ENCODE measurements at regions not wholly inside any gene's neighbourhood (a gene's known extent, or its start where the extent isn't known, plus 50 kb on each side); places are given as distances from the start of the nearest gene placed in this dataset.

GRCh38 chr6:71527886-71528285 is 239.3 kb downstream of the OGFRL1 start:
- H4K20me1 ChIP-seq (ENCODE audit: insufficient read depth, low read length) = no peaks in the 10 kb centered on the region
- no peaks in the 10 kb centered on the region for H3K36me3 ChIP-seq (ENCODE audit: insufficient read depth, low read length)
- TF ChIP-seq, protein P1, sequence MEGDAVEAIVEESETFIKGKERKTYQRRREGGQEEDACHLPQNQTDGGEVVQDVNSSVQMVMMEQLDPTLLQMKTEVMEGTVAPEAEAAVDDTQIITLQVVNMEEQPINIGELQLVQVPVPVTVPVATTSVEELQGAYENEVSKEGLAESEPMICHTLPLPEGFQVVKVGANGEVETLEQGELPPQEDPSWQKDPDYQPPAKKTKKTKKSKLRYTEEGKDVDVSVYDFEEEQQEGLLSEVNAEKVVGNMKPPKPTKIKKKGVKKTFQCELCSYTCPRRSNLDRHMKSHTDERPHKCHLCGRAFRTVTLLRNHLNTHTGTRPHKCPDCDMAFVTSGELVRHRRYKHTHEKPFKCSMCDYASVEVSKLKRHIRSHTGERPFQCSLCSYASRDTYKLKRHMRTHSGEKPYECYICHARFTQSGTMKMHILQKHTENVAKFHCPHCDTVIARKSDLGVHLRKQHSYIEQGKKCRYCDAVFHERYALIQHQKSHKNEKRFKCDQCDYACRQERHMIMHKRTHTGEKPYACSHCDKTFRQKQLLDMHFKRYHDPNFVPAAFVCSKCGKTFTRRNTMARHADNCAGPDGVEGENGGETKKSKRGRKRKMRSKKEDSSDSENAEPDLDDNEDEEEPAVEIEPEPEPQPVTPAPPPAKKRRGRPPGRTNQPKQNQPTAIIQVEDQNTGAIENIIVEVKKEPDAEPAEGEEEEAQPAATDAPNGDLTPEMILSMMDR (IDR thresholded peaks at IDR 0.05; ENCODE audit: extremely low read depth, low read depth, low read length) = no peak
- H3K79me2 ChIP-seq (ENCODE audit: insufficient read depth, low read length) = no peaks in the 10 kb centered on the region
- no peak for DNase-seq (ENCODE audit: insufficient read length, low spot score, missing footprints)
- H3K9me3 ChIP-seq (ENCODE audit: low read depth, low read length) = no peaks in the 10 kb centered on the region
- H3K27me3 ChIP-seq (ENCODE audit: insufficient read depth, low read length) = peaks cover 10% of the 10 kb centered on the region
- no peak overlapping the region for H3K27ac ChIP-seq (ENCODE audit: low read depth, low read length)
- H3K4me1 ChIP-seq (ENCODE audit: insufficient read depth, low read length) = peaks cover 4% of the 10 kb centered on the region
- H2AFZ ChIP-seq (ENCODE audit: low read length) = no peak overlapping the region
- H3K4me2 ChIP-seq (ENCODE audit: insufficient read depth, low read length) = no peak overlapping the region
- H3K4me3 ChIP-seq (ENCODE audit: insufficient read depth, low read length) = no peak overlapping the region

GRCh38 chr6:71529026-71529425 is 240.4 kb downstream of the OGFRL1 start:
- TF ChIP-seq, protein P1 (IDR thresholded peaks at IDR 0.05; ENCODE audit: extremely low read depth, low read depth, low read length) = no peak
- Histone ChIP-seq H2AFZ (ENCODE audit: low read length) (no peak overlapping the region), H3K27ac (ENCODE audit: low read depth, low read length) (no peak overlapping the region), H3K4me1 (ENCODE audit: insufficient read depth, low read length) (peaks cover 4% of the 10 kb centered on the region), H3K9me3 (ENCODE audit: low read depth, low read length) (no peaks in the 10 kb centered on the region), H3K4me2 (ENCODE audit: insufficient read depth, low read length) (no peak overlapping the region), H3K27me3 (ENCODE audit: insufficient read depth, low read length) (peaks cover 5% of the 10 kb centered on the region), H3K79me2 (ENCODE audit: insufficient read depth, low read length) (no peaks in the 10 kb centered on the region), H4K20me1 (ENCODE audit: insufficient read depth, low read length) (no peaks in the 10 kb centered on the region), H3K4me3 (ENCODE audit: insufficient read depth, low read length) (no peak overlapping the region), H3K36me3 (ENCODE audit: insufficient read depth, low read length) (no peaks in the 10 kb centered on the region)
- no peak for DNase-seq (ENCODE audit: insufficient read length, low spot score, missing footprints)

- Histone ChIP-seq H3K4me3 (ENCODE audit: insufficient read depth, low read length) (no peak overlapping the region), H2AFZ (ENCODE audit: low read length) (no peak overlapping the region), H3K4me2 (ENCODE audit: insufficient read depth, low read length) (no peak overlapping the region), H3K27me3 (ENCODE audit: insufficient read depth, low read length) (peaks cover 2% of the 10 kb centered on the region), H3K27ac (ENCODE audit: low read depth, low read length) (no peak overlapping the region), H3K9me3 (ENCODE audit: low read depth, low read length) (no peaks in the 10 kb centered on the region), H3K36me3 (ENCODE audit: insufficient read depth, low read length) (no peaks in the 10 kb centered on the region), H3K79me2 (ENCODE audit: insufficient read depth, low read length) (no peaks in the 10 kb centered on the region), H4K20me1 (ENCODE audit: insufficient read depth, low read length) (no peaks in the 10 kb centered on the region), H3K4me1 (ENCODE audit: insufficient read depth, low read length) (peaks cover 4% of the 10 kb centered on the region)
- TF ChIP-seq, protein P1 (IDR thresholded peaks at IDR 0.05; ENCODE audit: extremely low read depth, low read depth, low read length) = no peak
- no peak for DNase-seq (ENCODE audit: insufficient read length, low spot score, missing footprints)
Observed at GRCh38 chr6:71529769-71530168, 241.2 kb downstream of the OGFRL1 start.

DNA sequence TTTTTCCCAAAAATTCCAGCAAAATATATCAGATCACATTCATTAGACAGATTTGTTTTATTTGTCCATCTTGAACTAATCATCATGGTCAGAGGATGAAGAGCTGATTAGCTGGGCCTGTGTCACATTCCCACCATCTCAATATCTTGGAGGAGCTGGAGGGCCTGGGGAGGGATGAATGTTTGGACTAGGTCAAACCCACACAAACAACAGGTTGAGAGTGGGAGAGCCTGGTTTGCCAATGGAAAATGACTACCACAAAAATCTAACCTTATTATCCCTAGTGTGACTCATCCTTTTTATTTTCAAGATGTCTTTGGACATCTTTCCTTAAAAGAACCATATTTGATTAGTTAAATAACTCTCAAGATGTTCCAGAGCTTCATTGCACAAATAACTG is 242.4 kb downstream of the OGFRL1 start:
- Histone ChIP-seq H4K20me1 (ENCODE audit: insufficient read depth, low read length) (no peaks in the 10 kb centered on the region), H3K4me3 (ENCODE audit: insufficient read depth, low read length) (no peak overlapping the region), H3K27ac (ENCODE audit: low read depth, low read length) (no peak overlapping the region), H3K36me3 (ENCODE audit: insufficient read depth, low read length) (no peaks in the 10 kb centered on the region), H3K79me2 (ENCODE audit: insufficient read depth, low read length) (no peaks in the 10 kb centered on the region), H3K4me2 (ENCODE audit: insufficient read depth, low read length) (no peak overlapping the region), H2AFZ (ENCODE audit: low read length) (no peak overlapping the region), H3K9me3 (ENCODE audit: low read depth, low read length) (no peaks in the 10 kb centered on the region), H3K27me3 (ENCODE audit: insufficient read depth, low read length) (peaks cover 2% of the 10 kb centered on the region), H3K4me1 (ENCODE audit: insufficient read depth, low read length) (peaks cover 4% of the 10 kb centered on the region)
- no peak for DNase-seq (ENCODE audit: insufficient read length, low spot score, missing footprints)
- TF ChIP-seq, protein P1 (IDR thresholded peaks at IDR 0.05; ENCODE audit: extremely low read depth, low read depth, low read length) = no peak
